ENCODE measurements at regions not wholly inside any gene's neighbourhood (a gene's known extent, or its start where the extent isn't known, plus 50 kb on each side); places are given as distances from the start of the nearest gene placed in this dataset.

- Mint-ChIP-seq H3K9me3 (peaks cover 6% of the 10 kb centered on the region), H3K4me1 (no peaks in the 10 kb centered on the region), H3K27ac (no peak overlapping the region), H3K36me3 (ENCODE audit: low read depth) (no peaks in the 10 kb centered on the region), H3K4me3 (no peak overlapping the region), H3K27me3 (ENCODE audit: insufficient read depth) (no peaks in the 10 kb centered on the region)
- Histone ChIP-seq H3K9me3 (ENCODE audit: control insufficient read depth, low read length) (no peaks in the 10 kb centered on the region), H3K36me3 (ENCODE audit: control insufficient read depth, insufficient read depth, low read length) (no peaks in the 10 kb centered on the region), H3K4me3 (ENCODE audit: low read length) (no peak overlapping the region), H3K27ac (ENCODE audit: low read depth, low read length) (peak overlapping the region; percentile 78), H3K4me1 (ENCODE audit: control insufficient read depth, insufficient read depth, low read length) (no peaks in the 10 kb centered on the region), H3K27me3 (ENCODE audit: control insufficient read depth, insufficient read depth, low read length, poor library complexity, severe bottlenecking) (no peaks in the 10 kb centered on the region), H3K9ac (ENCODE audit: extremely low read depth, low read length, poor library complexity, severe bottlenecking) (no peak overlapping the region)
- WGBS, 2 experiments (ENCODE audit: insufficient coverage in 1 of 2, insufficient read length in 1 of 2): 72 to 80% methylated on average over 4 to 11 of the region's 11 CpGs
- no peak for DNase-seq
- TF ChIP-seq, protein P1, sequence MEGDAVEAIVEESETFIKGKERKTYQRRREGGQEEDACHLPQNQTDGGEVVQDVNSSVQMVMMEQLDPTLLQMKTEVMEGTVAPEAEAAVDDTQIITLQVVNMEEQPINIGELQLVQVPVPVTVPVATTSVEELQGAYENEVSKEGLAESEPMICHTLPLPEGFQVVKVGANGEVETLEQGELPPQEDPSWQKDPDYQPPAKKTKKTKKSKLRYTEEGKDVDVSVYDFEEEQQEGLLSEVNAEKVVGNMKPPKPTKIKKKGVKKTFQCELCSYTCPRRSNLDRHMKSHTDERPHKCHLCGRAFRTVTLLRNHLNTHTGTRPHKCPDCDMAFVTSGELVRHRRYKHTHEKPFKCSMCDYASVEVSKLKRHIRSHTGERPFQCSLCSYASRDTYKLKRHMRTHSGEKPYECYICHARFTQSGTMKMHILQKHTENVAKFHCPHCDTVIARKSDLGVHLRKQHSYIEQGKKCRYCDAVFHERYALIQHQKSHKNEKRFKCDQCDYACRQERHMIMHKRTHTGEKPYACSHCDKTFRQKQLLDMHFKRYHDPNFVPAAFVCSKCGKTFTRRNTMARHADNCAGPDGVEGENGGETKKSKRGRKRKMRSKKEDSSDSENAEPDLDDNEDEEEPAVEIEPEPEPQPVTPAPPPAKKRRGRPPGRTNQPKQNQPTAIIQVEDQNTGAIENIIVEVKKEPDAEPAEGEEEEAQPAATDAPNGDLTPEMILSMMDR (conservative IDR thresholded peaks at IDR 0.05): no peak
Measured at GRCh38 chr4:156237231-156237630, 283.6 kb upstream of the CTSO start.

GRCh38 chr4:156230176-156230575, 276.5 kb upstream of the CTSO start:
- Histone ChIP-seq H3K4me3 (ENCODE audit: low read length) (no peak overlapping the region), H3K27me3 (ENCODE audit: control insufficient read depth, insufficient read depth, low read length, poor library complexity, severe bottlenecking) (no peaks in the 10 kb centered on the region), H3K9ac (ENCODE audit: extremely low read depth, low read length, poor library complexity, severe bottlenecking) (no peak overlapping the region), H3K27ac (ENCODE audit: low read depth, low read length) (no peak overlapping the region), H3K4me1 (ENCODE audit: control insufficient read depth, insufficient read depth, low read length) (no peaks in the 10 kb centered on the region), H3K9me3 (ENCODE audit: control insufficient read depth, low read length) (no peaks in the 10 kb centered on the region), H3K36me3 (ENCODE audit: control insufficient read depth, insufficient read depth, low read length) (no peaks in the 10 kb centered on the region)
- DNase-seq: no peak
- Mint-ChIP-seq H3K36me3 (ENCODE audit: low read depth) (no peaks in the 10 kb centered on the region), H3K27me3 (ENCODE audit: insufficient read depth) (no peaks in the 10 kb centered on the region), H3K4me1 (no peaks in the 10 kb centered on the region), H3K4me3 (no peak overlapping the region), H3K9me3 (peaks cover 6% of the 10 kb centered on the region), H3K27ac (no peak overlapping the region)
- WGBS, 2 experiments (ENCODE audit: insufficient coverage in 1 of 2, insufficient read length in 1 of 2): 88 to 100% methylated on average over 1 of the region's 1 CpG
- TF ChIP-seq, protein P1 (conservative IDR thresholded peaks at IDR 0.05): no peak

- Mint-ChIP-seq H3K4me3 (no peak overlapping the region), H3K4me1 (no peaks in the 10 kb centered on the region)
Measured at GRCh38 chr4:156228676-156229075, 275.0 kb upstream of the CTSO start.

More at GRCh38 chr4:156228676-156229075, 275.0 kb upstream of the CTSO start:
- TF ChIP-seq, protein P1 (conservative IDR thresholded peaks at IDR 0.05): no peak
- no peak for DNase-seq
- Histone ChIP-seq H3K4me1 (ENCODE audit: control insufficient read depth, insufficient read depth, low read length) (no peaks in the 10 kb centered on the region), H3K36me3 (ENCODE audit: control insufficient read depth, insufficient read depth, low read length) (no peaks in the 10 kb centered on the region), H3K9ac (ENCODE audit: extremely low read depth, low read length, poor library complexity, severe bottlenecking) (no peak overlapping the region), H3K27ac (ENCODE audit: low read depth, low read length) (no peak overlapping the region), H3K9me3 (ENCODE audit: control insufficient read depth, low read length) (no peaks in the 10 kb centered on the region), H3K4me3 (ENCODE audit: low read length) (no peak overlapping the region), H3K27me3 (ENCODE audit: control insufficient read depth, insufficient read depth, low read length, poor library complexity, severe bottlenecking) (no peaks in the 10 kb centered on the region)
- WGBS, 2 experiments (ENCODE audit: insufficient coverage in 1 of 2, insufficient read length in 1 of 2): 77% methylated on average over 3 of the region's 3 CpGs
- Mint-ChIP-seq H3K27ac (no peak overlapping the region), H3K36me3 (ENCODE audit: low read depth) (no peaks in the 10 kb centered on the region), H3K27me3 (ENCODE audit: insufficient read depth) (no peaks in the 10 kb centered on the region), H3K9me3 (peaks cover 6% of the 10 kb centered on the region)
